ENCODE measurements at regions not wholly inside any gene's neighbourhood (a gene's known extent, or its start where the extent isn't known, plus 50 kb on each side); places are given as distances from the start of the nearest gene placed in this dataset.

- Histone ChIP-seq H3K36me3 (ENCODE audit: low read depth) (no peaks in the 10 kb centered on the region), H3K27me3 (ENCODE audit: insufficient read depth, poor library complexity, severe bottlenecking) (no peaks in the 10 kb centered on the region), H3K9me3 (ENCODE audit: severe bottlenecking) (no peaks in the 10 kb centered on the region), H3K4me3 (ENCODE audit: severe bottlenecking) (no peak overlapping the region), H3K4me1 (ENCODE audit: insufficient read depth, poor library complexity, severe bottlenecking) (no peaks in the 10 kb centered on the region), H3K27ac (ENCODE audit: poor library complexity, severe bottlenecking) (no peak overlapping the region)
- DNase-seq (ENCODE audit: low spot score) (no peak), ATAC-seq (ENCODE audit: low read depth) (no peak)
- TF ChIP-seq, protein P1, sequence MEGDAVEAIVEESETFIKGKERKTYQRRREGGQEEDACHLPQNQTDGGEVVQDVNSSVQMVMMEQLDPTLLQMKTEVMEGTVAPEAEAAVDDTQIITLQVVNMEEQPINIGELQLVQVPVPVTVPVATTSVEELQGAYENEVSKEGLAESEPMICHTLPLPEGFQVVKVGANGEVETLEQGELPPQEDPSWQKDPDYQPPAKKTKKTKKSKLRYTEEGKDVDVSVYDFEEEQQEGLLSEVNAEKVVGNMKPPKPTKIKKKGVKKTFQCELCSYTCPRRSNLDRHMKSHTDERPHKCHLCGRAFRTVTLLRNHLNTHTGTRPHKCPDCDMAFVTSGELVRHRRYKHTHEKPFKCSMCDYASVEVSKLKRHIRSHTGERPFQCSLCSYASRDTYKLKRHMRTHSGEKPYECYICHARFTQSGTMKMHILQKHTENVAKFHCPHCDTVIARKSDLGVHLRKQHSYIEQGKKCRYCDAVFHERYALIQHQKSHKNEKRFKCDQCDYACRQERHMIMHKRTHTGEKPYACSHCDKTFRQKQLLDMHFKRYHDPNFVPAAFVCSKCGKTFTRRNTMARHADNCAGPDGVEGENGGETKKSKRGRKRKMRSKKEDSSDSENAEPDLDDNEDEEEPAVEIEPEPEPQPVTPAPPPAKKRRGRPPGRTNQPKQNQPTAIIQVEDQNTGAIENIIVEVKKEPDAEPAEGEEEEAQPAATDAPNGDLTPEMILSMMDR (IDR thresholded peaks at IDR 0.05; ENCODE audit: poor library complexity, severe bottlenecking), result no peak
Observed at GRCh38 chr1:83693427-83694126, 305.4 kb downstream of the TTLL7 start.

GRCh38 chr1:83692524-83693381 lies 306.2 kb downstream of the TTLL7 start:
- Histone ChIP-seq H3K4me1 (ENCODE audit: insufficient read depth, poor library complexity, severe bottlenecking) (no peaks in the 10 kb centered on the region), H3K4me3 (ENCODE audit: severe bottlenecking) (no peak overlapping the region), H3K27ac (ENCODE audit: poor library complexity, severe bottlenecking) (no peak overlapping the region), H3K9me3 (ENCODE audit: severe bottlenecking) (no peaks in the 10 kb centered on the region), H3K36me3 (ENCODE audit: low read depth) (no peaks in the 10 kb centered on the region), H3K27me3 (ENCODE audit: insufficient read depth, poor library complexity, severe bottlenecking) (no peaks in the 10 kb centered on the region)
- no peak for DNase-seq (ENCODE audit: low spot score)
- TF ChIP-seq, protein P1 (IDR thresholded peaks at IDR 0.05; ENCODE audit: poor library complexity, severe bottlenecking), result no peak
- peak; percentile 44; the same call in 1 of the 3 replicates for ATAC-seq (ENCODE audit: low read depth)

- DNase-seq (ENCODE audit: low spot score) (no peak), ATAC-seq (ENCODE audit: low read depth) (no peak)
- TF ChIP-seq, protein P1 (IDR thresholded peaks at IDR 0.05; ENCODE audit: poor library complexity, severe bottlenecking), result no peak
- H3K4me1 ChIP-seq (ENCODE audit: insufficient read depth, poor library complexity, severe bottlenecking), result no peaks in the 10 kb centered on the region
- H3K27me3 ChIP-seq (ENCODE audit: insufficient read depth, poor library complexity, severe bottlenecking), result no peaks in the 10 kb centered on the region
- no peaks in the 10 kb centered on the region for H3K9me3 ChIP-seq (ENCODE audit: severe bottlenecking)
- H3K27ac ChIP-seq (ENCODE audit: poor library complexity, severe bottlenecking), result no peak overlapping the region
- H3K36me3 ChIP-seq (ENCODE audit: low read depth), result no peaks in the 10 kb centered on the region
- no peak overlapping the region for H3K4me3 ChIP-seq (ENCODE audit: severe bottlenecking)
Observed at GRCh38 chr1:83691953-83692500, 306.9 kb downstream of the TTLL7 start.

DNA sequence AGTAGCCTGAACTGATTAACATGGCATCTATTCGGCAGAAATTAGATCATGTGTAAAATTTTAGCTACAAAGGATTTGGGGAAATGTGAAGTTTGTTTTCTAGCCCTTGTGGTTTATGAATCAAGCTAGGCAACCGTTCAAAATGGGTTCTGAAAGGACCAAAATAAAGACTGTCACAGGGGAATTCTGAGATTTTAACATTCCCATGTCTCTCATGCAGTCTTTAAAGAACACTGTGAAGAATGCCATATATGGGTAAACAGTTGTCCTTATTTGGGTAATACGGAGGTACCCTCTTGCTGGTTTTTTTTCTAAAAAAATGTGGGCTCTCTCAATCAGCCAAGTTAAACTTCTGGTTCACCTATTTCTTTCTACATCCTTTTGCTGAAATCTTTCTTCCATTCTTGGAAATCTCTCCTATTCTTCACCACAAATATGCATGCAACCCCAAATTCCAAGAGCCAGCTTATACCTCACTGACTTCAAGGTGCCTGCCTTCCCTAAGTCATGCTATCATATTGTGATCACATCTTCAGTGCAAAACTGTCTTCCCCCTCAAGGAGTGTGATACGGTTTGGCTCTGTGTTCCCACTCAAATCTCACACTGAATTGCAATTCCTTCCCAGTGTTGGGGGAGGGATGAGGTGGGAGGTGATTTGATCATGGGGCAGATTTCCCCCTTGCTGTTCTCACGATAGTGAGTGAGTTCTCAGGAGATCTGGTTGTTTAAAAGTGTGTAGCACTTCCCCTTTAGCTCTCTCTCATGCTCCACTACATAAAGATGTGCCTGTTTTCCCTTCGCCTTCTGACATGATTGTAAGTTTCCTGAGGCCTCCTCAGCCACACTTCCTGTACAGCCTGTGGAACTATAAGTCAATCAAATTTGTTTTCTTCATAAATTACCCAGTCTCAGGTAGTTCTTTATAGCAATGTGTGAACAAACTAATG lies 308.7 kb downstream of the TTLL7 start:
- Histone ChIP-seq H3K4me1 (ENCODE audit: insufficient read depth, poor library complexity, severe bottlenecking) (no peaks in the 10 kb centered on the region), H3K36me3 (ENCODE audit: low read depth) (no peaks in the 10 kb centered on the region), H3K9me3 (ENCODE audit: severe bottlenecking) (no peaks in the 10 kb centered on the region), H3K4me3 (ENCODE audit: severe bottlenecking) (no peak overlapping the region), H3K27ac (ENCODE audit: poor library complexity, severe bottlenecking) (no peak overlapping the region), H3K27me3 (ENCODE audit: insufficient read depth, poor library complexity, severe bottlenecking) (no peaks in the 10 kb centered on the region)
- ATAC-seq (ENCODE audit: low read depth) (no peak), DNase-seq (ENCODE audit: low spot score) (no peak)
- TF ChIP-seq, protein P1 (IDR thresholded peaks at IDR 0.05; ENCODE audit: poor library complexity, severe bottlenecking), result no peak
